GM18507 (cell line): ENCODE measurements at regions not wholly inside any gene's neighbourhood (a gene's known extent, or its start where the extent isn't known, plus 50 kb on each side); places are given as distances from the start of the nearest gene placed in this dataset.
"Not testable (repeated sequence)": the region's sequence is repeated elsewhere in the genome, so short reads cannot be mapped to it uniquely, and the experiment has no call there.

Experiments used
- DNase-seq: peaks from one replicate; pipeline ENCODE4 v3.0.0; 2011; ENCODE audit warnings: low read depth; ENCODE audit not compliant: insufficient read length; ENCODE audit errors: extremely low spot score
- FAIRE-seq: peaks from 2 replicates; lab custom pipeline; 2011; peaks lifted over from hg19 to GRCh38; lab: Jason Lieb, UNC

DNA sequence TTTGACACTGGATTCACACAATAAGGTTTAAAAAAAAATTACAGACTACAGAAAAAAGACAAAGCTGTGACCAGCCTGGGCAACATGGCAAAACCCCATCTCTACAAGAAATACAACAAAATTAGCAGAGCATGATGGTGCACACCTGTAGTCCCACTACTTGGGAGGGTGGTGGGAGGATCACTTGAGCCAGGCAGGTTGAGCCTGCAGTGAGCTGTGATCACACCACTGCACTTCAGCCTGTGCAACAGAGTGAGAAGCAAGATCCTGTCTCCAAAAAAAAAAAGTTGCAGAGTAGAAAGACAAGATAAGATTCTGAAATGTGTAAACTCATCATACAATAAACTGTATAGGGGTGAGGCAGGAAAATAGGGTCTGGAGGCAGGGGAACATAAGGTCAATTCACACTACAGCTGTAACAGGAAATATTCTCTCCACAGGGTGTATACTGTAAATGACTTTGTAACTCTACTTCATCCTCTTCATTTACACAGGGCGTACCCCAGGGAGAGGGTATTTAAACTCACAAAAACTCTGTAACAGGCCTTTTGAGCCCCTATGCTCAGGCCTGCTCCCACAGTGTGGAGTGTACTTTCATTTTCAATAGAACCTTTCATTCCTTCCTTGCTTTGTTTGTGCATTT lies 112.6 kb upstream of the MAPK10 start:
- DNase-seq (no peak), FAIRE-seq (no peak)

DNA sequence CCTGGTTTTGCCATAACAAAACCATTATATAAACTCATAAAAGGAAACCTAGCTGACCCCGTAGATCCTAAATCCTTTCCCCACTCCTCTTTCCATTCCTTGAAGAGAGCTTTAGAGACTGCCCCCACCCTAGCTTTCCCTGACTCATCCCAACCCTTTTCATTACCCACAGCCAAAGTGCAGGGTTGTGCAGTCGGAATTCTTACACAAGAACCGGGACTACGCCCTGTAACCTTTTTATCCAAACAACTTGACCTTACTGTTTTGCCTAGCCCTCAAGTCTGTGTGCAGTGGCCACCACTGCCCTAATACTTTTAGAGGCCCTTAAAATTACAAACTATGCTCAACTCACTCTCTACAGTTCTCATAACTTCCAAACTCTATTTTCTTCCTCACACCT lies 116.0 kb upstream of the PTPN13 start:
- not testable (repeated sequence) for DNase-seq, FAIRE-seq

DNA sequence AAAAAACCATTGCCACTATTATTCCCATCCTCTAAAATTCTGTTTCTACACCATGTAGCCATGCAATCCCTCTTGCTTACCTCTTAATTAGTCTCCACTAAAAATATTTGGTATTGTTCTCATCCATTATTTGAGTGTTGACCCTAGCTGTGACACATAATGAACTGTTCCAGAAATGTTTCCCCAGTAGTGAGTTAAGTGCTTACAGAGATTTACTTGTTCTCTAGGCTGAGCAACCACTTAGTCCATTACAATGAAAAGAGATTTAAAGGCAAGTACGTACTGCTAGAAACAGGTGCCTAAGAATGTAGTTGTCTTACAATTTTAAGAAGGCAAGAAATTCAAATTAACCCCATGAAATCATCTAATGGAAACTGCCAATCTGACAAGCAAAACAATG lies 112.7 kb upstream of the PTPN13 start:
- FAIRE-seq (no peak), DNase-seq (no peak)

DNA sequence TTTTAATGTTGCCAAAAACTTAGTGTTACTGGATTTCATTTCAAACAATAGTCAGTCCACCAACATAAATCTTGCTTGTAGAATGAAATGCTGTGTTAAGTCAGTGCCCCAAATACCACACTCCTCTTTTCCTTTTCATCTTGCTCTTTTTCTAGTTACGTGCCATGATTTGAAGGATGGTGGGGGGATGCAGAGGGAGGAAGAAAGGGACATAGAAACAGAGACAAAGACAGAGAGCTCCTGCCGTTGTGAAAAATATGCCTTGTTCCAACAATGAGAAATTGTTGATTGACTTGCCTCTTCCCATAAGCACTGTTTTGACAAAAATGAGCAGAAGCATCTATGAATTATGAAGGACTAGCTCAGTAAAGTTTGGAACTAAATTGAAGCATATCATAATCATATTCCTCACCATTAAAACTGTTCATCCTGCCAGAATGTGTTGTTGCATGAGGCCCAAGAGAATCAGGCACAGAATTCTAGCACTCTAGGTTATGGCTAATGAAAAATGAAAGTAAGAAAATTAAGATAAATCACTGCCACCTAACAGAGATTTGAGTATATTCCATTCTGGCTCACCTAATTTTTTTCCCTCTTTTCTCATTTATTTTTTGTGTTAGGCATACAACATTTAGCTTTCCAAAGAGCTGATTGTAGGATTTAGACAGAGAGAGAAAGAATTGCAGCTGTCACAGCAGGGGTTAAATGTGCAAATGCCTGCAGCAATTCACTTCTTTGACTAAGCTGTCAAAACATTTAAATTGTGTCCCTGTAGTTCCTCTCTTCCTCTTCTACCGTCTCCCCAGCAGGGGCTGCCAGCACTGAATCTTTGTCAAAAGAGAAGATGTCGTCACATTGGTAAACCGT lies 111.6 kb upstream of the PTPN13 start:
- FAIRE-seq: no peak
- no peak for DNase-seq

DNA sequence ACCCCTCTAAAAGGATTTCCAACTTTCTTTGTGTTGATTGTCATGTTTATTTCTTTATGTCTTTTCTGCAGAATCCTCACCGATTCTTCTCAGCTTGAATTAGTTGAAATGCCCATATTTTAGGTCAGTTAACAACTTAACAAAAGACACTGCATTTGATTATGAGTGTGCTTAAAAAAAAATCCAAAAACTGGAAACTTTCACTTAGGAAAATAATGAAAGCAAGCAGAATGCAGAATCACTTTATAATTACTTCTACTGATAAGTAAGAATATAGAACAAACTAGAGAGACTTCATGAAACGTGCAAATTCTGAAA lies 111.0 kb upstream of the PTPN13 start:
- DNase-seq: no peak
- FAIRE-seq: no peak

DNA sequence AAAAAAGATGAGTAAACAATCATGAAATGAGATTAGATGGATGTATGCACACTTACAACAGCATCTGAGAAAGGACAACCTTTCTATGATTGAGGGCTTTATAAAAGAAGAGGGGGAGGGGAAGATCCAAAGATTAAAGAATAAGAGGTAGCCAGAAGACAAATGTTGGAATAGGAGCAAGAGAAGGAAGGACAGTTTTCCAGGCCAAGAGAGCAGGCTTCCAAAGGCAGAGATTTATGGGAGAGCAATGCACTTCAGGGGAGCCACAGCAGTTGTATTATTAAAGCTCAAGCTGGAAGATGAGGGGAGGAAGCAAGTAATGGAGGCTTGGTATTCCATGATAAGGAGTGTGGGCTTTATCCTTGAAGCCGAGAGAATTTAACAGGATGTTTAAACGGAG lies 110.3 kb upstream of the PTPN13 start:
- FAIRE-seq: no peak
- DNase-seq: no peak

DNA sequence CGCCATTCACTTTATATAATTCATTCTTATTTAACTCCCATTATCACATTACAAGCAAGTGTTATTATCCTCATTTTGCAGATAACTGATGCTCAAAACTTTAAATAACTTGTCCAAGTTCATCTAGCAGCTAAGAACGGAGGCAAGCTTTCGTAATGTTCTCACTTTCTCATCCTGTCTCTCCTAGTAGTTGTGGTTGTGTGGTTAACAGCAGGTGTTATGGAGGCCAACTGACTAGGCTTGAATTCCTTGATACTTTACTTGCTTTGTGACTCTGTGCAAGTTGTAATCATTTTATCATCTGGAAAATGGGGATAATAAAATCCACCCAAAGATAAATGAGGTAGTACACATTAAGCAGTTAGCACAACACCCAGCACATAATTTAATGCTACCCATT lies 109.9 kb upstream of the PTPN13 start:
- FAIRE-seq (no peak), DNase-seq (no peak)

DNA sequence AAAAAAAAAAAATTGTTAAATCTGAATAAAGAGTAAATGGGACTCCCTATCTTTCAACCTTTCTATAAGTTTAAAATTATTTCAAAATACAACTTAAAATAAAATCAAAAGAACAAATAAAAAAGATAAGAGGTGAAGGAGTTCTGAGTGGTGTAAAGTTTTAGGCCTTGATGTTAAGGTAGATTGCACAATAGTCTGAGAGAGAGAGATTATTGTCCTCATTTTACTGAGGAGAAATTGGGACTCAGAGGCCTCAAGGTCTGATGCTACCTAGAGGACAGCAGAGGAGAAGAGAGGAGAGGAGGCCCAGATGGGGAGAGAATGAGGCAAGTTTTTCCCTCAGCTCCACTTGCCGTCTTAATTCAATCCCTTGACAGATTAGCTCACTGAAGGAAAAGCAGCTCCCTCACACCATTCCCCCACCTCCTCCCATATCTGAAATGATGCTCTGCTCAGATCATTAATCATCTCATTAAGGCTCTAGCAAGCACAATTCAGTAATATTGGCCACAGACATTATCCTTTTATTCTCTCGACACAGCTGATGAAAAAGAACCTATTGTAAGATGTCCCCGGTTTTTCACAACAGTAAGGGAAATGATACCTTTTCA lies 106.3 kb upstream of the PTPN13 start:
- DNase-seq (no peak), FAIRE-seq (no peak)

DNA sequence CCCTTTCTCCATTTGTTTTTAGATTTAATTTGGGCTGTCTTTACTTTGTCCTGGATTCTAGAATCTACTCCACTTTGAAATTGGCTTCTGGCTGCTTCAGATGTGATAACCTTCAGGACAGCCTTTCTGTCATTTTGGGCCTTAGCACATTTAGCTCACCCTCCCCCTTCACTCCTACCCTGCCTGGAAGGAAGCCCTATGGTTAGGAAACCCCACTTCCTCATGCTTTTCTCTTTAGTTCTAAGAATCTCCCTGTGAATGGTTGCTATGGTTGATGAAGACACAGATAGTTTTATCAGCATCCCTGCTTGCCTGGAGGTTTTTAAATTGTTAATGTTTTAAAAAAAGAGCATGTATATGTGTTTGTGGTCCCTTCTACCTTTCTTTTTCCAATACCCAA lies 100.7 kb upstream of the PTPN13 start:
- FAIRE-seq (no peak), DNase-seq (no peak)

DNA sequence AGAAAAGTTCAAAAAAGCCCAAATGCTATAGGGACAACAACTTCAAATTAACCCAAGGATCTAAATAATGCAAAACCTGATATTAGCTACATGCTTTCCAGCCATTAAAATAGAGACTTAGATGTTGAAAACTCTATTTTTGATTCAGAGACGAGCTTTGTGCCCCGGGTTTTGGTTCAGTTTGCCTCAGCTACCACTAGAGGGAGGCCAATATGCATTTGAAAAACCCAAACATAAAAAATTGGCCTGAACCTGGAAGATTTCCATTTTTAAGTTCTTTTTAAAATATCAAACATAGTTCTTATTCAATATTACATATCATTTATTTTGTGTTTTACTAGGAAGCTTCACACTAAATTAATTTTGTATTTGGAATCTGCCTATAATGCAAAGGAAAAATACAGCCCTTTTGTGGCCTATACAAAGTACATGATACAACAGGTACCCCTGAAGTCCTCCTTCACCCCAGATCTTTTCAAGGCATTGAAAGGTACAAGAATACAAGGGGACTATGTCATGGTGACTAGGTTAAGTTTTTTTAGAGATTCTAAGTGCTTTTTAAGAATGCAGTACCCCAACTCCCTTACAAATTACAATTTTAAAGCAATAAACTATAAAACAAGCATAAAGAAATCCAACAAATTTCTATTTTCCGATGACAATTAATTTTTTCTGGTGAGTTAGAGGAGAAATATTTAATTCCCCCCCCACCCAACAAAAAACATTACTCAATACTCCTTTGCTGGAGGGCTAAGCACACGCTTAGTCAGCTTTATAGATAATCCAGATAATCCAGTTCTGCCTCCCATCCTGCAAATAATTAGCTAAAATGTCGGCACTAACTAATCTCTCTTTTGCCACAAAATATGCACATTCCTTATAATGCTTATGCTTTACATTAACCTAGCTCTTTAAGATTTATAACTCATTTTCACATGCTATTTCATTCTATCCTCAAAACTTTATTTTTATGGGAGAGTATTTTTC lies 97.7 kb upstream of the PTPN13 start:
- DNase-seq (peak; percentile 5), FAIRE-seq (peak; percentile 77)

DNA sequence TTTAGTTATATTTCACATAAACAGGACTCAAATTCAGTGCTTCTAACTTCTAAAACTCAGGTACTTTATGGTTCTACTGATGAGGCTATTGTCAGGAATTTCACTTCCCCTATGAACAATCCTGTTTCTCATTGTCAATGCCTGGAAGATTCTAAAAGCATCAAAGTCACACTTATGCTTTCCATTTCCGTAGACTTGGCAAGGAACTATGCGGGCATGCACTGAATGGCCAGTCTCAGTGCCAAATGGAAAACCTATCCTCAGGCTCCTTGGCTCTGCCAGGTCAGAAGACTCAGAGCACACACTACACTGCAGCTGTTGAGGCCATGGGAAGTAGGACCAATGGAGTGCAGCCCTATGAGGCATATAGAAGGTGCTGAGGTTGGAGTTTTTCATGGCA lies 97.0 kb upstream of the PTPN13 start:
- peak; percentile 31 for FAIRE-seq

DNA sequence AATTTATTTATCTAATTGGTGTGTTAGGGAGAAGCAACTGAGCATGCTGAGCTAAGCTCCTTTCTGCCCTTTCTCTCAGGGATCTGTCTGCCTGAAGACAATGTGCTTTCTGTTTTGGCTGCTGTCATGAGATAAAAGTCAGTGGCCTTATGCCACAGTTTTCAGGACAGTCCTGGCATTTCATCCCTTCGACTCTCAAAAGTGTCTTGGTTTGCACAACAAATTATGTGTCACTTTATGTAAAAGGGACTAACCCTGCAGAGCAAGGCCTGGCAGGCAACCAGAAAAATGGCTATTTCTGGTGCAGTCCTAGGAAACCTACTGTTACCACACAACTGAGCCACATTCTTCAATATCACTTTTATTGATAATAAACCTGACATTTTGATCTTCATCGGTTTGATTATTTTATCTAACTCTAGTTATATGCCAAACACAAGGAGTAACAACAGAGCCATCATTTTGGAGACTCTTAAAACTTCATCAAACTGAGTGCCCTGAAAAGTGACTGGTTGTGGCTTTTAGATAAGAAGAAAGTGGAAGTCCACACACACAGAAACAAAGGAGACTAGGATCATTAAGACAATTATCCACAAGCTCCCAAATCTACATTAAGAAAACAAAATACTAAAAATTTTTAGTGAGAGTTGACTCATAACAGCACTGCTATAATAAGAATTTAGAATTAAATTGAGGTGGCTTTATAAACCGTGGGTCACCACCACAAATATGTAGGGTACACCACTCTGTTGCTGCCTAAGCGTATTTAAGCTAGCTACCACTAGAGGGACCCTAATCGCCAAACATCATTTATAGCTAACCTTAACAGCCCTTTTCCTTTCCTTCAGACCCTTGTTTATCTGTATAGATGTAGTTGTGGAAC lies 95.9 kb upstream of the PTPN13 start:
- FAIRE-seq (peak; percentile 78), DNase-seq (peak; percentile 7)

More for the DNA sequence above, 97.0 kb upstream of the PTPN13 start:
- DNase-seq: no peak

DNA sequence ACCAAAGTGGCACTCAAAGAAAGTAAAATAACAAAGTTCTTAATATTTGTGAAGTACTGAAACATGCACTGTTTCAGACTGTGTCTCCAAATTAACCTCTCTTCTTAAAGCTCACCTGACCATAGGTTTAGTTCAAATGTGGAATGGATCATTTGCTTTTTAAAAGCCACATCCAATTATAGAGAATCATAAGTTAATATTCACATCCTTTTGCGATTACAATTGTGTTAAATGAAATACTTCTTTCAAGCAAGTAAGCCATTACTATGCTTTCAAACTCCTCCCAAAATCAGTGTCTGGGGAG lies 95.3 kb upstream of the PTPN13 start:
- FAIRE-seq (no peak), DNase-seq (no peak)

DNA sequence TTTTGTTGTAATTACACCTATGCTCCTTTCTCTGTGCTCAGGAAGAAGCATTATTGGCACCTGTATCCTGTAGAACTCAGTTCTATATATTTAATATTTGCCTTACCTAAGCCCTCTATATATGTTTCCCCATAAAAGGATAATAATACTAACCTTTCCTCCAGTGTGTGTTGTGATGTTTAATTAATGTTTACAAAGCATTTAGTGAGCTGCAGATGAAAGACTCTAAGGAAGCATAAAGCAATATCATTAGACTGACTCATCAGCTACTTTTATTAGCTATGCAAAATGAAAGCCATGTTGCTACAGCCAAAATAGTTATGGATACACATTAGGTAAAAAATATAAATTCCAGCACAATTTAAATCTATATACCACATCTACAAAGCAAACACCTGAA lies 93.6 kb upstream of the PTPN13 start:
- DNase-seq: no peak

DNA sequence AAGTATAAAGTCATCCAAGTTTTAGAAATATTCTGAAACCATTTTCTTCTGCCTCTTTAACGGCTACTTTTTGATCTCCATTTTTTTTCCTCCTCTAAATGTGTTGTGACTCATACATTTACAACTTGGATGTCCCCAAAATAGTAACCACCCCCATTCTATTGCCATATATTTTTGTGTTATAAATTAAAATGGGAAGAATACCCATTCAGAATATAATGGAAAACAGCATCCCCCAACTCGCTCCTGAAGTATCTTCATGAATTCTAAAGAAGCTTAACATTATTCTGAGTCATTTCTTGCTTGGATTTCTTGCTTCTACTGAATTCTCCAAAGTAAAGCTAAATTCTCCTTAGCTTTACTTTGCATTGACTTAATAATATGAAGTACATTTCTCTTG lies 92.0 kb upstream of the PTPN13 start:
- FAIRE-seq: no peak

More for the DNA sequence above, 93.6 kb upstream of the PTPN13 start:
- FAIRE-seq: no peak

DNA sequence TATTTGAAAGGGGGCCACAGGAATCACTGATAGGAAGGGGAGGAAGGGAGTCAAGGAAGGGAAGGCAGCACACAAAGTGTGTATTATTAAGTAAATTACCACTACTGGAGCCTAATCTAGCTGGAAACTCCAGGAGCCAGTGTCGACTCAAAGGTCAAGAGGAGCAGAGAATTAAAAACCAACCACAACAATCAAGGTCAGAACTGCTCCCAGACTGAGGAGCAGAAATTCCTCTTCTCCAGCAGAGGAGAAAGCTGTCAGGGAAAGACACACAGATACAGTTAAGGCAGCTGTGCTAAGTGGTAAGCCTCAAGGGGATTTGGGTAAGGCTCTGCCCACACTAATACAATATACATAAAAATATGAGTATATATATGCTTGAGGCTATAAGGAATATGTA lies 87.5 kb upstream of the PTPN13 start:
- DNase-seq (no peak), FAIRE-seq (no peak)

More for the DNA sequence above, 92.0 kb upstream of the PTPN13 start:
- no peak for DNase-seq

DNA sequence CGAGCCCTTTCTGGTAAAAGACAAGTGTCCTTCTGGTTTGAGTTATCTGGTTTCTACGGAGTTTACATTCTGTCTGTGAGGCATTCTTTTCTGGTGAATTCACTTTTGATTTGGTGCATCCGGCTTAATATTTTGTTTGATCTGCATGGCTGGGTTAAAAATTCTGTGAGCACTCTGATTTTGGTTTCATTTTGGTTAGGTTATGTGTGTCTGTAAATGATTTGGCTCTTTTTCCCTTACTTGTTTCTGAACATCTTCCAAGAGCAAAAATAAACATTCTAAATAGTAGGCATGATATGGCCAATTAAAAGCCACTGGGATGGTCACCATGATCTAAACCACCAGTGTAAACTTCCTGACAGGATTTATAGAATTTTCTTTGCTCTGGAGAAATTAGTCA lies 85.7 kb upstream of the PTPN13 start:
- DNase-seq (no peak), FAIRE-seq (no peak)

DNA sequence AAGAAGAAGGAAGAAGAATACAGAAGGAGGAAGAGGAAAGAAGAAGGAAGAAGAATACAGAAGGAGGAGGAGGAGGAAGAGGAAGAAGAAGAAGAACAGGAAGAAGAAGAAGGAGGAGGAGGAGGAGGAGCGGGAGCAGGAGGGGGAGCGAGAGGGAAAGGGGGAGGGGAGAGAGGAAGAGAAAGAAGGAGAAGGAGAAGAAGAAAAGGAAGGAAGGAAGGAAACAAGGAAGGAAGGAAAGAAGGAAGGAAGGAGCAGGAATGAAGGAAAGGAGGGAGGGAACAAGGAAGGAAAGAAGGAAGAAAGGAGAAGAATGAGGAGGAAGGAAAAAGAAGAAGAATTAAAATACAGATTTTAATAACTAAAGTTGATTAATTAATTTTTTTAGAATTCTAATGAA lies 82.5 kb upstream of the PTPN13 start:
- no peak for FAIRE-seq

DNA sequence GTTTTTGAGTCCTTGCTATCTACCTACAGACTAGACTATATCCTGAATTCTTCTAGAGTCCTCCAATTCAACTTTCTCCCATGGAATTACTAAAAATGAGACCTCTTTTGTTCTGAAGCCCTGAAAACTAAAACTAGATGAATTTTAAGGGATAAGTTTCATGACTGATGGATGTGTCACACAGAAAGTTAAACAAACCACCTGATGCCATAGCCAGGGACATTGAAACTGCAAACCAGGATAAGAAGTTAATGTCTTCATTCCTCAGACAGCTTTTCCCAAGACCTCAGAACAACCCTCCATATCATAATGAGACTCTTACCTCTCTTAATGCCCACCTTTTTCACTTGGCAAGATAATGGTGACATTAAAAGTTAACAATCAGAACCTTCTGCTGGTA lies 81.5 kb upstream of the PTPN13 start:
- FAIRE-seq (no peak), DNase-seq (no peak)

More for the DNA sequence above, 82.5 kb upstream of the PTPN13 start:
- DNase-seq: no peak
